ENCODE measurements at regions not wholly inside any gene's neighbourhood (a gene's known extent, or its start where the extent isn't known, plus 50 kb on each side); places are given as distances from the start of the nearest gene placed in this dataset.
"Not testable (repeated sequence)": the region's sequence is repeated elsewhere in the genome, so short reads cannot be mapped to it uniquely, and the experiment has no call there.

DNA sequence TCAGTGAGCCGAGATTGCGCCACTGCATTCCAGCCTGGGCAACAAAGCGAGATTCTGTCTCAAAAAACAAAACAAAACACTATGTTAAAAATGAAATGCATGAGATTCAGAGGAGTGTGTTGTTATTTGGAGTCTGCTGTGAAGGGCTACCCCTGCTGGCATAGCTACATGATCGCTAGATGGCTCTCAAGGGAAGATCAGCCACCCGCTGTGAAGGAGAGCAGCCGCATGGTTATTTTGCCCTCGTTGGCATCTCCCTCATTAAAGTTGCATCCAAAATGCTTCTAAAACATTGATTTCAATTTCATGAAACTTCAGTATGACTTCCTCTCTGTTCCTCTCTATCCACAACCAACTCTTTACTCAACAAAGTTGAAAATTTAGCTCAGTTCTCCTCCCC is 54.8 kb upstream of the NDUFV2 start:
- TF ChIP-seq, protein P1, sequence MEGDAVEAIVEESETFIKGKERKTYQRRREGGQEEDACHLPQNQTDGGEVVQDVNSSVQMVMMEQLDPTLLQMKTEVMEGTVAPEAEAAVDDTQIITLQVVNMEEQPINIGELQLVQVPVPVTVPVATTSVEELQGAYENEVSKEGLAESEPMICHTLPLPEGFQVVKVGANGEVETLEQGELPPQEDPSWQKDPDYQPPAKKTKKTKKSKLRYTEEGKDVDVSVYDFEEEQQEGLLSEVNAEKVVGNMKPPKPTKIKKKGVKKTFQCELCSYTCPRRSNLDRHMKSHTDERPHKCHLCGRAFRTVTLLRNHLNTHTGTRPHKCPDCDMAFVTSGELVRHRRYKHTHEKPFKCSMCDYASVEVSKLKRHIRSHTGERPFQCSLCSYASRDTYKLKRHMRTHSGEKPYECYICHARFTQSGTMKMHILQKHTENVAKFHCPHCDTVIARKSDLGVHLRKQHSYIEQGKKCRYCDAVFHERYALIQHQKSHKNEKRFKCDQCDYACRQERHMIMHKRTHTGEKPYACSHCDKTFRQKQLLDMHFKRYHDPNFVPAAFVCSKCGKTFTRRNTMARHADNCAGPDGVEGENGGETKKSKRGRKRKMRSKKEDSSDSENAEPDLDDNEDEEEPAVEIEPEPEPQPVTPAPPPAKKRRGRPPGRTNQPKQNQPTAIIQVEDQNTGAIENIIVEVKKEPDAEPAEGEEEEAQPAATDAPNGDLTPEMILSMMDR (IDR thresholded peaks at IDR 0.05; ENCODE audit: control insufficient read depth, extremely low read depth, insufficient read depth) = no peak
- DNase-seq (ENCODE audit: low read depth) = no peak
- no peak overlapping the region for H3K4me3 ChIP-seq (ENCODE audit: low read depth, low read length)

DNA sequence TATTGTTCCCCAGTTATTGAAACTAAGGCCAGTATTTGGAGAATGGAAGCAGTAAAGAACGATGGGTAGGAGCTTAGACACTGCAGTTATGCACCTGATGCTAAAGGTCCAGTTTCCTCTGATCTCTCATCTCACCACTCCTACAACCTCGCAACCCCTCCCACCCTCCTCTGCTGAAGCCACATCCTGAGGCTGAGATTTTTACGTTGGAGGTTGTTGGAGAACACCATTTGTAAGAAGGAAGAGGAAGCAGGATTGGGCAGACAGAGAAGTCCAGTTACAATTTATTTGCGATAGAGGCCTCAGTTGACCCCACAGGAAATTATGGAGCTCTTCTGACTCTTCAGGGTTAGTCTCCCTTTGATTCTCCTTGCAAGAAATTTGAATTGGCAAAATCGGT is 54.3 kb upstream of the NDUFV2 start:
- H3K4me3 ChIP-seq (ENCODE audit: low read depth, low read length) = no peak overlapping the region
- TF ChIP-seq, protein P1 (IDR thresholded peaks at IDR 0.05; ENCODE audit: control insufficient read depth, extremely low read depth, insufficient read depth) = no peak
- no peak for DNase-seq (ENCODE audit: low read depth)

DNA sequence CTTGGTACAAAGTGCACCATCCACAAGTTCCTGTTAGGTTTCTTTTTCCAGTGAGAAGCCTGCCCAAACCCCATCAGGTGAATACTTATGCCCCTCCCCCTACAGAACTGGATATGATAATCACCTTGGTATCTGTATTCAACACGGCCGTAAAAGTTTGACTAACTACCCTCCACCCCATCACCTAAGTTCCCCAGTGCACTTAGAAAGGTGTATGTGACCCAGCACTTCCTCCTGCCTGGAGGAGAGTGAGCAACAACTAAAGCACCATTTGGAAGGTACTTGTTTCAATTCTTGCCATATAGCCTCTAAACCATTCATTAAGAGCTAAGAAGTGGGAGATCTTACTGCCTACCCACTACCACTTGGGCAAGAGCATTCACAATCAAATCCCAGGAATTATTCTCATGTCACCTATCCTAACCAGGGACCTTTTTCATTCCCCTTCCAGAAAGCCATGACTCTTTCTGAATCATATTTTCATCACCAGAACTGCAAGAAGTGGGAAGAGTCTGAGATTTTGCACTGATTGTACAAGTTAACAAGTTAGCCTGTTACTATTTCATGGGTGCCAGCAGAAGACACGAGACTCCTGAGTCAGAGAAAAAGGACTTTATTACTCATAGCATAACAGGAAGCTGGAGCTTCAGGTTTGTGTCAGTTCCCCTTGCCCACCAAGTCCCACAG is 53.5 kb upstream of the NDUFV2 start:
- TF ChIP-seq, protein P1 (IDR thresholded peaks at IDR 0.05; ENCODE audit: control insufficient read depth, extremely low read depth, insufficient read depth) = no peak
- no peak for DNase-seq (ENCODE audit: low read depth)
- H3K4me3 ChIP-seq (ENCODE audit: low read depth, low read length) = no peak overlapping the region

DNA sequence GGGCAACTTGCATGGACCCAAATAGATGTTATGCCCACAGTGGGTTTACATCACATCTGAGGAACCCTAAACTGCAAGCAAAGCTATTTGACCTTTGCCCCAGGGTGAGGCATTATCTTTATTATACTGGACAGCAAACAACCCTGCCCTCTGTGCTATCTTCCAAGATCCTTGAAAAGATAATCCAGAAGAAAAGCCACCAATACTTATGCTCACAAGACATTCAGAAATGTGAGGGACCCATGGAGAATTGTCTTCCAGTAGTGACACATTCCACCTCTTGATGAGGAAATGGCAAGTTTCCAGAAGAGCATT is 53.0 kb upstream of the NDUFV2 start:
- TF ChIP-seq, protein P1 (IDR thresholded peaks at IDR 0.05; ENCODE audit: control insufficient read depth, extremely low read depth, insufficient read depth) = no peak
- H3K4me3 ChIP-seq (ENCODE audit: low read depth, low read length) = no peak overlapping the region
- no peak for DNase-seq (ENCODE audit: low read depth)

DNA sequence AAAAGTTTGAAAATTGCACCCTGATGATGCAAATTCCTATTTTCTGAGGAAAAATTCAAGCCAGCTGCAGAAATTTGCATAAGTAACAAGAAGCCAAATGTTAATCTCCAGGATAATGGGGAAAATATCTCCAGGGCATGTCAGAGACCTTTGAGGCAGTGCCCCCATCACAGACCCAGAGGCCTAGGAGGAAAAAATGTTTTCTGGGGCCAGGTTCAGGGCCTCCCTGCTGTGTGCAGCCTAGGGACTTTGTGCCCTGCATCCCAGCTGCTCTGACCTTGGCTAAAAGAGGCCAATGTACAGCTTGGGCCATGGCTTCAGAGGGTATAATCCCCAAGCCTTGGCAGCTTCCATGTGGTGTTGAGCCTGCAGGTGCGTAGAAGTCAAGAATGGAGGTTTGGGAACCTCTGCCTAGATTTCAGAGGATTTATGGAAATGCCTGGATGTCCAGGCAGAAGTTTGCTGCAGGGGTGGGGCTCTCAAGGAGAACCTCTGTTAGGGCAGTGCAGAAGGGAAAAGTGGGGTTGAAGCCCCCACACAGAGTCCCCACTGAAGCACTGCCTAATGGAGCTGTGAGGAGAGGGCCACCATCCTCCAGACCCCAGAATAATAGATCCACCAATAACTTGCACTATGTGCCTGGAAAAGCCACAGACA is 51.7 kb upstream of the NDUFV2 start:
- DNase-seq (ENCODE audit: low read depth); H3K4me3 ChIP-seq (ENCODE audit: low read depth, low read length): not testable (repeated sequence)

All from LNCaP clone FGC (cell line).